ENCODE measurements at regions not wholly inside any gene's neighbourhood (a gene's known extent, or its start where the extent isn't known, plus 50 kb on each side); places are given as distances from the start of the nearest gene placed in this dataset.
A peak's percentile ranks its signal among the peaks of the same experiment; 100 is the strongest.

DNA sequence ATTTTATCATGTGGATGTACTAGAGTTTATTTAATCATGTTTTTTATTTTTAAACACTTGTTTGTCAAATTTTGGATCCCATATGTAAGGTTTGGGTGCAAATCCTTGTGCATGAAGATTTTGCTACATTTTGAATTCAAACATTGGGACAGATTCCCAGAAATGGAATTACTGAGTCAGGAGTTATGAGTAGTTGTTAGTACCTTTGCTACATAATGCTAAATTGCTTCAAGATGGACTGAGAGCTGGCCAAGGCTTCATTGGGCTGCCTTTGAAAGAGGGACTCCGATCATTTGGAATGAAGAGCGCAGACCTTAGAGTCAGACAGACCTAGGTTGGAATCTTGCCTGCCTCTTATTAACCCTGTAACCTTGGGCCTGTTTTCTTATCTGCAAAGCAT is 154.9 kb upstream of the PWP1 start:
- peak; percentile 43 for DNase-seq

DNA sequence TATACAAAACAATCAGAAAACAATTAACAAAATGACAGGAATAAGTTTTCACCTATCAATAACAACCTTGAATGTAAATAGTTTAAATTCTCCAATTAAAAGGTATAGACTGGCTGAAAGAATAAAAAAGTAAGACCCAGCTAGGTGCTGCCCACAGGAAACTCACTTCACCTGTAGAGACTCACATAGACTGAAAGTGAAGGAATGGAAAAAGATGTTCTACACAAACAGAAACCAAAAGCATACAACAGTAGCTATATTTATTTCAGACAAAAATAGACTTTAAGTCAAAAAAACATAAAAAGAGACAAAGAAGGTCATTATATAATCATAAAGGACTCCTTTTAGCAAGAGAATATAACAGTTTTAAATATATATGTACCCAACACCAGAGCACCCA is 152.4 kb upstream of the PWP1 start:
- DNase-seq = no peak

DNA sequence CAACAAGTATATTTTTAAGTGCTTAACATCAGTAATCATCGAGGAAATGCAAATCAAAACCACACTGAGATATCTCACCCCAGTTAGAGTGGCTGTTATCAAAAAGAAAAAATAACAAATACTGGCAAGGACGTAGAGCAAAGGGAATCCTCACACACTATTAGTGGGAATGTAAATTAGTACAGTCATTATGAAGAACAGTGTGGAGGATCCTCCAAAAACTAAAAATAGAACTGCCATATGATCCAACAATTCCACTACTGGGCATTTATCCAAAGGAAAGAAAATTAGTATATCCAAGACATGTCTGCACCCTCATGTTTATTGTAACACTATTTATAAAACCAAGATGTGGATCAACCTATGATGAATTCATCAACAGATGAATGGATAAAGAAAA is 149.0 kb upstream of the PWP1 start:
- peak; percentile 37 for DNase-seq

DNA sequence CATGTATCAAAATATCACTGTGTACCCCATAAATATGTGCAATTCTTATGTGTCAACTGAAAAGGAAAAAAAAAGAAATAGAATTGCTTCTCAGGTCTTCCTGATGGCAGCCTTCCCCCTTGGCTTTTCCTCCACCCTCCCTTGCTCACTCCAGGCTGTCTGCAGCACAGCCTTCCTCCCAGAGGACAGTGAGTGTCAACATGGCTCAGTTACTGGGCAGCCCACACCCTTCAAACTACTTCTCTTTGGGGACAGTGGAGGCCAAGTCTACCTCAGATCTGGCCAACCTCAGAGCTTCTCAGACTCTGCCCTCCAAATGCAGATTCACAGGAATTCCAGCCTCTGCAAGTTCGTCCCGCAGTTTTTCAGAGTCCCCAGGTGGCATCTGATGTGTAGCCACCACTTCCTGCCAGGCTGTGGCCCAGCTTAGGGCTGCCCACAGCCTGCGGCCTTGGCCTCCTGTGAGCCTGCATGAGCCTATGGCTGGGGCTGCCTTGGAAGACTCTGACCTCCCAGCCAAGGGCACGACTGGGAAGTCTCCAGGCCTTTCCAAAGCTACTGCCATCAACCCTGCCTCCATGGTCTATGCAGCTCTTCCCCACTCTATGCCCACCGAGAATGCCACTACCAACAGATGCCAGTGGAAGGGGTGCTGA is 148.0 kb upstream of the PWP1 start:
- no peak for DNase-seq

DNA sequence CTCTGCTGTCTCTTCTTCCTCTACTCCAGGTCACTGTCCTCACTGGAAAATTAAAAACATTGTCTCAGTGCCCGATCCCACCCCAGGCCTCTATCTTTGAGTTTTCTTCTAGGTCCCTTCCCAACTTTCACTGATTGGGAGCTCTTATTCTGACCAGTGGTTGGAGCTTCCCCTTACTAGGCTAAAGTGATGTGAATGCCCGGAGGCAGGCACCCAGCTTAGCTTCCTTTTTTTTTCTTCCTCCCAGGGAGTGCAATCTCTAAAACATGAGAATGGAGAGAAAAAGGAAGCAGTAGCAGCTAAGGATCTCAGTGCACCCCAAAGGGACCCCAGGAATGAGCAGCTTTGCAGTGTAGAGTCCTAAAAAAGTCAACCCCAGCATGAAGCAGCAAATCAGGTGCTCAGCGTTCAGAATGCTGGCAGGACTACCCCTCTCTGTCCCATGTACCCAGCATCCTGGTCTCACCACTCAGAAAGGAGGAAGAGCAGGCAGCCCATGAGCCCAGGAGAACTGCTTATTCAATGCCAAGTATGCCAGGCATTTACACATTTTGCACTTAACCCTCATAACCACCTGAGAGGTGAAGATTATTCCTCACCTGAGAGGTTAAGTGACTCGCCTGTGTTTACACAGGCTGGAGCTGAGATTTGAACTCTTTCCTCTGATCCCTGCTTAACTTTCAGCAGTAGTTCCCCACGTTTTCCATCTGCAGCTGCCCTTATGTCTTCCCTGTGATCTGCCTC is 146.2 kb upstream of the PWP1 start:
- DNase-seq = no peak

DNA sequence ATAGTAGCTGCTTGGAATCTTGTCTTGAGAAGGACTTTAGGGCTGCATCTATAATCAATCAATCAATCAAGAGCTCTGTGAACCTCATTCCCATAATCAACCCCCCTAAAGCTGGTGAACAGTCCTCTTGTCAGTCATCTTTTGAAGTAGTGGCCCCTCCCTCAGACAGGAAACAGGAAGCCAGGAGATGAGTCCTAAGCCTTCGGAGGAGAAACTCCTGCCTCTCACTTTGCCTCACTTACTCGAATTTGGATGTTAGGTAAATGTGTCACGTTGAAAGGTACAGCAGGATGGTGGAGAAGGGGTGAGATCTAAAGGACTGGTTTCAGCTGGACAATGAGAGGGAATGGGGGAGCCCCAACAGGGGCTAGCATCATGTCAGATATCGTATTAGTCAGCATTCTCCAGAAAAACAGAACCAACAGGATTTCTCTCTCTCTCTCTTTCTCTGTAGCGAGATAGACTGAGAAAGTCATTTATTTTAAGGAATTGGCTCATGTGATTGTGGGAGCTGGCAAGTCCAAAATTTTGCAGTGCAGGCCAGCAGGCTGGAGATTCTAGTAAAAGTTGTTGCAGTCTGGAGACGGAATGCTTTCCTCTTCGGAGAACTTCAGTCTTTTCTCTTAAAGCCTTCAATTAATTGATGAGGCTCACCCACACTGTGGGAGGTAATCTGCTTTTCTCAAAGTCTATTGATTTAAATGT is 144.4 kb upstream of the PWP1 start:
- no peak for DNase-seq

DNA sequence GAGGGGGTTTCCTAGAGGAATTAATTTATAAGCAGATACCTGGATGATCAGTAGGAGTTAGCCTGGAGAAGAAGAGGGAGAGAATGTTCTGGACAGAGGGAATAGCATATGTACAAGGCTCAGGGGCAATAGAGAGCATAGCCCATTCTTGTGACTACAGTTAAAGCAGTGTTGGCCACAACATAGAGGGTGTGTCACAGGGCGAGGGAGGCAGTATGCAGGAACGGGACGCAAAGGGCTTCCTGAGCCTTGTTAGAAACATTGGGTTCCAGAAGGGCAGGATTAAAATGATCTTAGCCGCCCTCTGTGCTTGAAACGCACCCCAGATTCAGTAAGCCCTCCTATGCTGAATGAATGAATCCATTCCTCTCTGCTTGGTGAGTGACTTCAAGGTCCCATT is 142.2 kb upstream of the PWP1 start:
- no peak for DNase-seq

DNA sequence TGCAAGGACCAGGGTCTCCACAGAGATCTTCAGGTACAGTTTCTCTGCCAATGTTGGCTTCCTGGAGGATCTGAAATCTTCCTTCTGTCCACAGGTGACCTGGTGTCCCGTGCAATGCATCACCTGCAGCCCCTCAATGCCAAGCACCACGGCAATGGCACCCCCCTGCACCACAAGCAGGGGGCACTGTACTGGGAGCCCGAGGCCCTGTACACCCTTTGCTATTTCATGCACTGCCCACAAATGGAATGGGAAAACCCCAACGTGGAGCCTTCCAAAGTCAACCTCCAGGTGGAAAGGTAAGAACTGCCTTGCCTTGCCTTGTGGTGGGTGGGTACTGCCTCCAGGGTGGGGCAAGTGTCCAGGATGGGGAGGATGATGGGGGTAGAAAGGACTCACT is 141.8 kb upstream of the PWP1 start:
- DNase-seq = no peak

DNA sequence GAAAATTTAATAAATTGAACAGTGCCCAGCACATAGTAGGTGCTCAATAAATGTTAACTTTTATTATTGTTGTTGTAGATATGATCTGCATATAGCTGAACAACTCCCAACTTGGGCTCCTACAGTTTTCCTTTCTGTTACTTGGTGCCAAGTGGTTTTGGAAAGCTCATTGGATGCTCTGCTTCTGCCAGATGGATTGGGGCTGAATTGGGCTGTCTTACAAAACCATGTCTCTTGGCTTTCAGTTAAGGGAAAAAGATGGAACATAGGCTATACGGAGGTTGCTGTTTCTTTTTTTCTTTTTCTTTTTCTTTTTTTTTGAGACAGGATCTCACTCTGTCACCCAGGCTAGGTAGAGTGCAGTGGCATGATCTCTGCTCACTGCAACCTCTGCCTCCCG is 140.7 kb upstream of the PWP1 start:
- DNase-seq = no peak

DNA sequence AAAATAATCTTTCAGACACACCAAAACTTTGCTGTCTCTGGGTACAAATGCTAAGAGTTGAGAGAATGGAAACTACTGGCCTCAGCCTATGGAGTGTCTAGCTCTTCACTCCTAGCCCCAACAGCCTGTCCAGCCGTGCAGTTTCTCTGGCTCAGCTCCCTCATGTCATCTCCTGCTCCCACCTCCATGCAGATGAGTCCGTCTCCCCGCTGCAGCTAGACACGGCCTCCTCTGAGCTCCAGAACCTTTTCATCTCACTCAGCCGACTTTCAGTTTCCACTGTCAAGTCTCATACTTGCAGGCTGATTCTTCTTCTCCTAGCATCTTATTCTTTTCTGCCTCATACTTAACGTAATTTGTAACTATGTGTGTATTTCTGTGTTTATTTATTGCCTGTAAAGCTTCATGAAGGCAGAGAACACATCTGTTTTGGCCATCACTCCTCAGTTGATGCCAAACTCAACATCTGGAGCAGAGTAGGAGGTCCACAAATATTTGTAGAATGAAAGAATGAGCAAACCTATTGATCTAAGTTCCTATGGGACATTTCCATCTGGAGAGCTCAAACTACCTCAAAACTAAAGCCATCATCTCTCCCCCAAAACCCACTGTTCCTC is 139.8 kb upstream of the PWP1 start:
- DNase-seq = peak; percentile 47

DNA sequence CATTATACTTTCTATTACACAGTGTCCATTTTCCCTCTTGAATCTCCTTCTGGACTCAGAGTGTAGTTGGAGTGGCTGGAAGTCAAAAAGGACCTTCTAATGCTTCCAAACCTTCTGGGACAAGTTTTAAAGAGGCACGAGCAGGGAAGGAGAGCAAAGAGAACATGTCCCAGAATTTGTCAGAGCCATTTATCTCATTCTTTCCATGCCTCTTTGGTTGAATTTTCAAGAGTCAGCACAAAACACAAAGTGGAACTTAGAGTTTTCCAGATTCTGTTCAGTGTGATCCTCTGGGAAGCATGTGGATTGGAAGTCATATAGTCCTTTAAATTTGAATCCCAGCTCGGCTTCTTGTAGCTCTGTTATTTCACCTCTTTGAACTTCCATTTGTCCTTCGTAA is 138.2 kb upstream of the PWP1 start:
- DNase-seq = no peak

DNA sequence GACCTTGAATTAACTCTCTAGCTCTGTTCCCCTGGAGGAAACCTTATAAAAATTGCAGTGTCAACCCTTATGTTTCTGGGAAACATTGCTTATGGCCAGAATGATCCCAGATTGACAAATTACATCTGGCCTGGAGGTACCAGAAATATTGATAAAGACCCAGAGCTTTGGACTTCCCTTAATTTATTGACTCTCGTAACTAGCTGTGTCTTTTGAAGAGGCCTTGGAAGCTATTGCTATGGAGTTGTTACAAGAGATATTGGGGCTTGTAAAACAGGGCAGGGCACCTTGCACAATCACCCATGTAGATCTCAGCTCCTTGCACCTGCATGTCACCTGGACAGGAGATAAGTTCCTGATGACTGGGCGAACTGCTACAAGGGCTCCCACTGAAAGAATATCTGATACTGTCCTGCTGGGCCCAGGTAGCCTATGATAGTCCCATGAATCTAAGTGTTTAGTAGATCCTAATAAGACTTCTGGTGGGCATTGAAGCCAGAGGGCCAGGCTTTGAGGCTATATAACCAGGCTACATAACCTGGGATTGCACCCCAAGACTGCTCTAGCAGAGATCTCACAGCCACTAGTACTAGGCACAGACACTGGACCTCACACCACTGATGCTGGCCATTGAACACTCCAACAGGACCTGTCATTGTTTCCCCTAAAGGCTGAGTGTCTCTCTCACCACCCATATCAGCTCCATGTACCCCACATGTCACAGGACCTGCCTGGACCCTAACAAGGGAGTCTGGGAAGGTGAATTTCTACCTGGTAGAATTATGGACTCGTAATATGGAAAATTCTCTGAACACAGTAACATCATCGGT is 135.7 kb upstream of the PWP1 start:
- DNase-seq = no peak

DNA sequence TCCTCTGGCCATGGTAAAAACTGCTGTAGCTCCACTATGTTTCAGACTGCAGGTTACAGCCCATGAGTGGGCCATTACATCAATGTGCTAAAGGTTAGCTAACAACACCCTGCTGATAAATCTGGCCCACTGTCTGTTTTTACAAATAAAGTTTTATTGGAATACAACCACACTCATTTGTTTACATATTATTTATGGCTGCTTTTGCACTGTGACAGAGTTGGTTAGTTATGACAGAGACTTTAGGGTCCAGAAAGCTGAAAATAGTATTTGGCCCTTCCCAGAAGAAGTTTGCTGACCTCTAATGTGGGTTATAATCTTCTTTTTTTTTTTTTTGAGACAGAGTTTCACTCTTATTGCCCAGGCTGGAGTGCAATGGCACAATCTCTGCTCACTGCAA is 134.2 kb upstream of the PWP1 start:
- DNase-seq = no peak

DNA sequence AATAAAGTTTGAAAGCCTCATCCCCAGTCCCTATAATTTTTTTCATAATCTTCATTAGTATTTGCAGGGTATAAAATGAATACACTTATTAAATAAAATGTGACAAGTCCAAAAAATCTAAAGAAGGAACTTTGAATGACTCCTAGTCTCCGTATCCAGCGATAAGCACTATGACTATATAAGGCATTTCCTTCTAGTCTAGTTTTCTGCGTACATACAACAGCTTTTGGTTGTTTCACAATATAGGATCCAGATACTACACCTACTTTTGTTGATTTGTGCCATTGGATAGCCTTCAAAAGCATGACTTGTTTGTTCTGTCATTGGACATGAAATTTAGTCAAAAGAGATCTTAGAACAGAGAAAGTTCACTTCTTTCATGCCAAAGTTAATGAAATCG is 133.3 kb upstream of the PWP1 start:
- no peak for DNase-seq

DNA sequence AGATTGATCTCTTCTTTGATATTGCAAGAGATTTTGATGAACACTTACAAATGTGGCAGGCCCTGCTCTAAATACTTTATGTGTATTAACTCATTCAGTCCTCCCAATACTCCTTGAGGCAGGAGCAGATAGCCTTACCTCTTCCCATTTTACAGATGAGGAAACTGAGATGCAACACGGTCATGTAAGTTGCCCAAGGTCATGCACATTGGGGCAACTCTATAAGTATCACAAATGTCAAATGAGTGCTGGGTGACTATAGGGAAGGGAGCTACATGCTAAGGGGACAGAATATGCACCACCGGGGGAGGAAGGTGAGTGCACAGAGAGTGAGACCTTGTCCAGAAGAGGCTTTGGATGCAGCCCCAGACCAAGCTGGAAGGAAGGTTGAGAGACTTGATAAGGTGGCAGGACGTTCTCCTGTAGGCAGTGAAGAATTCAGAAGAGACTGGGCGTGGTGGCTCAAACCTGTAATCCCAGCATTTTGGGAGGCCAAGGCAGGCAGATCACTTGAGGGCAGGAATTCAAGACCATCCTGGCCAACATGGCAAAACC is 132.3 kb upstream of the PWP1 start:
- no peak for DNase-seq

DNA sequence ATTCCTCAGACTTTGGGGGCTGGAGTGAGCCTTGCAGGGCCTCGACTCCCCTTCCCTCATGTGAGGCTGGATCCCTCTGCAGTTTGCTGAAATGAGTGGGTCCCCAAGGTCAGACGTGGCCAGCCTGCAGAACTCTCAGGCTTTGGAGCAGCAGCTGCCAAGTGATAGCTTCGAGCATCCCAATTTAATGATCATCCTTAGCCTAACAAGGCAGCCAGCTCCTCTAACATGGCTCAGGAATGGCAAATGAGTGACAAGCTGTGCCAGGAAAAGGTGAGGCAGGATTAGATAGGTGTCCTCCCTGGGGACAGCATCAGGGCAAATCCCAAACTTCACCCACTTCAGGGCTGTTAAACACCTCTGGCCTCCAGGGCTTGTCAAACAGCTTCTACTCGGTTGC is 130.7 kb upstream of the PWP1 start:
- no peak for DNase-seq

DNA sequence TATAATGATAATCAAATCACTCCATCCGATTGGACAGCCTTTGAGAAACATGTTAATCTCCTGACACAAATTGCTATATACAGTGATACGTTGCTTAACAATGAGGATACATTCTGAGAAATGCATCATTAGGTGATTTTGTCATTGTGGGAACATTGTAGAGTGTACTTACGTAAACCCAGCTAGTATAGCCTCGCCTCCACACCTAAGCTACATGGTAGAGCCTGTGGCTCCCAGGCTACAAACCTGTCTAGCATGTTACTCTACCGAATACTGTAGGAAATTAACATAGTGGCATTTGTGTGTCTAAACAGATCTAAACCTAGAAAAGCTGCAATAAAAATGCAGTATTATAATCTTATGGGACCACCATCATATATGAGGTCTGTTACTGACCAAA is 128.6 kb upstream of the PWP1 start:
- no peak for DNase-seq

DNA sequence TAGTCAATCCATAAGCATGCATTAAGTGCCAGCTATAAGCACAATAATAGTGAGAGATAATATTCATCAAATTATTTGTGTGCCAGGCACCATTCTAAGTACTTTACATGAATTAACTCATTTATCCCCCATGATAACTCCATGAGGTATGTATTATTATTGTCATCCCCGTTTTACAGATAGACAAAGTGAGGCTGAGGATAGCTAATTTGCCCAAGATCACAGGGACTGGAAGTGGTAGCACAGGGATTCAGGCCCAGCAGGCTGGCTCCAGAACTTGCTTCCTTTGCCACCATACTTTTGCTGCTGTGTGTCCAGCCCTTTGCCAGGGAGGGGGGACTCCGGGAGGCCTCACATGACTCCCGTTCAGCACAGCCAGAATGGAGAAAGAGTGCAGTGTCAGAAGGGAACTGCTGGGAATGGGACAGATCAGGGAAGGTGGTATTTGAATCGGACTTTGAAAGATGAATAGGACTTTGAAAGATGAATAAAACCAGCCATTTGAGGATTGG is 128.0 kb upstream of the PWP1 start:
- no peak for DNase-seq

DNA sequence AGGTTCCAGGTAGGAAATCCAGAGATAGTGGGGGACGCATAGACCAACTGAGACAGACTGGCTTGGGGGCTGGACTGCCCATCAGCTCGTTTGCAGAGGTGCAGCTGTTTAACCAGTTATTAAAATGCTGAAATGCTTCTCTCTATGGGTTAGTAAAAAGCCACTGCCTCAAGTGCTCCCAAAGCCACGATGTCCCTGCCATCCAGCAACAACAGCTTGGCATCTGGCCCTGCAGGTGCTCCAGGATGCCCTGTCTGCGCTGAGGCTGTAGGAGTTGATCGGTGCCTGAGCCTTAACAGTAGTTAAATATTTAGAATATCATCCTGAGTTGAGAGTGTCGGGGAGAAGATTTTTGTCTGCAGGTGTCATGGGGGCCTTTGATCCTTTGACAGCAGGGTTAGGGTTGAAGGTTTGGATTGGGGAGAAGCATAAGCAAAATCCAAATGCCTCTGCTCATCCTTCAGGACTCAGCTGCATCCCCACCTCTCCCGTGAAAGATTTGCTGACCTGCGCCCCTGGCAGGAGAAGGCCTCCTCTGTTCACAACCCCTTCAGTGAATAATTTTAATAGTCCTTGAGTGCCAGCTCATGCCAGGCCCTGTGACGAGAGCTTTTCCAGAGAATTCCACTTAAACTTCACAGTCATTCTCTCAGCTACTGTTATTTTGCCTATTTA is 127.3 kb upstream of the PWP1 start:
- DNase-seq = no peak

DNA sequence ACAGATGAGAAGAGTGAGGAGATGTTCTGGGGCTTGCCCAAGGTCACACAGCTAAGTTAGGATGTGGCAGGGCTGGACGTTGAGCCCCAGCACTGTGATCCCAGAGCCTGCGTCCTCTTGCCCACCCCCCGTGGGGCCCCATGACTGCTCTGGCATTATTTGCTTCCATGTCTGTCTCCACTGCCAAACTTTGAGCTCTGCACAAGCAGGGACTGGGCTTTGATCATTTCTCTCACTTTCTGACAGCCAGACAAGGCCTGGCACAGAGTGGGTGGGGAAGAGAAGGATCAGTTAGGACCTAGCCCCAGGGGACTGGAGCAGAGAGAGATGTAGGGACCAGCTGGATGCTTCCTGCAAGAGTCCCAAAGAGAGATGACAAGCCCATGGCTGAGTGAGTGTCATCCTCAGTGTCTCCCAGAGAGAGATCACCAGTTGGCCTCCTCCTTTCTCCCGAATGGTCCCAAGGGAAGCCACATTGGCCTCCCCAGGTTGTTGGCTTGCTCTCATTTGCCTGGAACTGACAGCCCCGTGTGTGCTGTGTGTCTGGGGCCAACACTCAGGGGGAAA is 126.7 kb upstream of the PWP1 start:
- no peak for DNase-seq

Data from fibroblast of skin of abdomen (primary cell).